GM13977 (cell line): ENCODE measurements at regions not wholly inside any gene's neighbourhood (a gene's known extent, or its start where the extent isn't known, plus 50 kb on each side); places are given as distances from the start of the nearest gene placed in this dataset.

Experiments used
- DNase-seq: peaks from one replicate; pipeline ENCODE4 v3.0.0; 2012; ENCODE audit warnings: low spot score
- CTCF ChIP-seq: IDR thresholded peaks from 2 replicates; pipeline ENCODE4 v1.5.1; 2012; ENCODE audit warnings: mild to moderate bottlenecking, control low read depth; ENCODE audit not compliant: insufficient read depth; ENCODE audit errors: extremely low read depth, missing control alignments
- in situ Hi-C: fragments of 300-500 bp; cut with MboI; formaldehyde crosslinking; loops from one replicate; pipeline ENCODE4 v1.12.0; 2022; ENCODE audit warnings: low sequenced_read_pairs, low pct_unique_long_range_greater_than_20kb, mixed read lengths, inconsistent platforms; ENCODE audit not compliant: unreplicated experiment

GRCh38 chr2:126446106-126446695 is 209.8 kb upstream of the GYPC start:
- TF ChIP-seq CTCF, result no peak
- in situ Hi-C loops, result no loop called here

GRCh38 chr2:126448611-126449010 is 207.3 kb upstream of the GYPC start:
- in situ Hi-C loops, result no loop called here
- TF ChIP-seq CTCF, result no peak
- no peak for DNase-seq

More at GRCh38 chr2:126446106-126446695, 209.8 kb upstream of the GYPC start:
- no peak for DNase-seq

GRCh38 chr2:126449677-126450076 is 206.3 kb upstream of the GYPC start:
- no peak for TF ChIP-seq CTCF
- peak; percentile 10 for DNase-seq
- in situ Hi-C loops, result no loop called here

GRCh38 chr2:126463892-126464674 is 191.9 kb upstream of the GYPC start:
- TF ChIP-seq CTCF, result no peak
- no peak for DNase-seq
- in situ Hi-C loops, result no loop called here

- no peak for TF ChIP-seq CTCF
- in situ Hi-C loops, result no loop called here
- DNase-seq, result peak; percentile 18
Observed at GRCh38 chr2:126467367-126468054, 188.4 kb upstream of the GYPC start.

- no peak for TF ChIP-seq CTCF
- no peak for DNase-seq
- in situ Hi-C loops, result no loop called here
Observed at GRCh38 chr2:126475031-126475430, 180.9 kb upstream of the GYPC start.
